IPS-18c (cell line): ENCODE measurements at regions not wholly inside any gene's neighbourhood (a gene's known extent, or its start where the extent isn't known, plus 50 kb on each side); places are given as distances from the start of the nearest gene placed in this dataset.

Experiments
- H3K4me3 ChIP-seq: 2 replicates; pipeline ENCODE4 v1.7.0; 2013; ENCODE audit warnings: low read depth, mild to moderate bottlenecking, low read length, moderate library complexity; ENCODE audit not compliant: insufficient read depth
- H3K9me3 ChIP-seq: one replicate; pipeline ENCODE4 v1.6.1; 2013; ENCODE audit warnings: mild to moderate bottlenecking, low read length, moderate library complexity; ENCODE audit not compliant: control insufficient read depth, insufficient read depth

- Histone ChIP-seq H3K4me3 (no peak overlapping the region), H3K9me3 (no peaks in the 10 kb centered on the region)
These were observed 369.7 kb downstream of the MATN1 start for GRCh38 chr1:30353637-30354036.

DNA sequence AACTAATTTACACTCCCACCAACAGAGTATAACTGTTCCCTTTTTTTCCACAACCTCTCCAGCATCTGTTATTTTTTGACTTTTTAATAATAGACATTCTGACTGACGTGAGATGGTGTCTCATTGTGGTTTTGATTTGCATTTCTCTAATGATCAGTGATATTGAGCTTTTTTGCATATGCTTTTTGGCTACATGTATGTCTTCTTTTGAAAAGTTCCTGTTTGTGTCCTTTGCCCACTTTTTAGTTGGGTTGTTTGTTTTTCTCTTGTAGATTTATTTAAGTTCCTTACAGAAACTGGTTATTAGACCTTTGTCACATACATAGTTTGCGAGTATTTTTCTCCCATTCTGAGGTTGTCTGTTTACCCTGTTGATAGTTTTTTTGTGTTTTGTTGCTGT, 375.2 kb downstream of the MATN1 start:
- H3K9me3 ChIP-seq, result no peaks in the 10 kb centered on the region
- no peak overlapping the region for H3K4me3 ChIP-seq

DNA sequence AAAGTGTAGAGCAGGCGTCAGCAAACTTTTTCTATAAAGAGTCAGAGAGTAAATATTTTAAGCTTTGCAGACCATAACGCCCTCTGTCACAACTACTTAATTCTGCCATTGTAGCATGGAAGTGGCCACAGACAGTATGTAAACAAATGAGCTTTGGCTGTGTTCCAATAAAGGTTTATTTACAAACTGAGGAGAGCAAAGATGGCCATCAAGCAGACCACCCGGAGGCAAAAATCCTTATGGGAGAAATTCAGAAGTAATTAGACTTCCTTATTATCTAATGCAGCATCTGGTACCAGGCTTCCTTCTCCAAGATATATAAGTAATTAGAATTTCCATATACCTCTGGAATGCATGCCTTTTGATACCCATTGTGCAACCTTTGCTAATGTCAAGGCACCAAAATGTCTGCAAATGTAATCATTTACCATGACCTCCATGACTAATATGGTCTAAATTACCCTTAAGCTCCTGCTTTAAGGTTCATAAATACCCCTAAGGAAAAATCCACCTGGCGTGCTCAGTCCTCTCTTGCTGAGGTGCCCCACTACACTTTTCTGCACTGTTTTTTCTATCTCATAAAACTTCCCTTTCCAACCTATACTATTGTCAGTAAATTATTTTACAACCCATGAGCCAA, 377.8 kb downstream of the MATN1 start:
- no peak overlapping the region for H3K4me3 ChIP-seq
- no peaks in the 10 kb centered on the region for H3K9me3 ChIP-seq

DNA sequence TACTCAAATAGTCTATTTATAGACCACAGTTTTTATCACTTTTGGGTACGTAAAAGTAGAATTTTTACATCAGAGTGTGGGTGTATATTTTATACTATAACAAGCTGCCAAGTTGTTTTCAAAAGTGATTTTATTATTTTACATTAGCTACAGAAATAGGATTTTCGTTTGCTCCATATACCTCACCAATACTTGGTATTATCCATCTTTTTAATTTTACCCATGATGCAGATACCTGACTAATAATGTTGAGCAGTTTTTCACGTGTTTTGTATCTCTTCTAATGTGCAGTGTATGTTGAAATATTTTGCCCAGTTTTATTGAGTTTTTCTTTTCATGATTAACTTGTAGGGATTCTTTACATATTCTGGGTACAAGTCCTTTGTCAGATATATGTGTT, 379.8 kb downstream of the MATN1 start:
- Histone ChIP-seq H3K4me3 (no peak overlapping the region), H3K9me3 (no peaks in the 10 kb centered on the region)

GRCh38 chr1:30342535-30343141, 380.7 kb downstream of the MATN1 start:
- H3K4me3 ChIP-seq, result peak overlapping the region; percentile 50
- no peaks in the 10 kb centered on the region for H3K9me3 ChIP-seq

DNA sequence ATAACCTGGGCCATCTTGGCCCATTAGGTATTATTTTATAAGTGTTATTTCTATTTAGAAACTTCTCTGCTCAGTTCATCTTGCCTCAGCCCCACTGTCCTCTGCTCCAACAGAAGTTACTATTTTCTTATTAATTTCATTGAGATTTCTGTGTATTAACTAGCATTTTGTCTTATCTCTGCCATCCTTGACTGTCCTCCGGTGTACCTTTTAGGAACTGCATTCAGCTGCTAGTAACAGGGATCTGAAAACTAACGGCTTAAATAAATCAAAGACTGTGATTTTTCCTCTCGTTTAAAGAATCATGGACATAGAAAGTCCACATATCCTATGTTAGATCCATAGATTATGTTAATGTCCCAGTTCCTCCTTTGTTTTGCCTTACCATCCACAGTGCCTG, 382.5 kb downstream of the MATN1 start:
- H3K9me3 ChIP-seq, result no peaks in the 10 kb centered on the region
- no peak overlapping the region for H3K4me3 ChIP-seq

DNA sequence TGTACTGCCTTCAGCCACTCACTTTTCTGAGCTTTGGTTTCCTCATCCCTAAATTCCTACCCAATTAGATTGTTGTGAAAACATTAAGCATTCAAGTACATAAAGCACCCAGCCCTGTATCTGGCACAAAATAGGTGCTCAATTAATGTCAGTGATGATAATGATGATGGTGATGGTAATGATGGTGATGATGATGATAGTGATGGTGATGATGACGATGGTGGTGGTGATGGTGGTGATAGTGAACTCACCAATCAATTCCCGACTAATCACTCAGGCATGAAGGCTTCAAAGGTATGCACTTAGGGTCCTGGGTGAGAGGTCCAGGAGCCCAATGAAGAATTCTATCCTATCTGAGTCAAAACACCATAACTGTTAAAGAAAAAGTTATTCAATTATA, 383.5 kb downstream of the MATN1 start:
- no peaks in the 10 kb centered on the region for H3K9me3 ChIP-seq
- no peak overlapping the region for H3K4me3 ChIP-seq

GRCh38 chr1:30338765-30339164, 384.6 kb downstream of the MATN1 start:
- H3K9me3 ChIP-seq, result no peaks in the 10 kb centered on the region
- no peak overlapping the region for H3K4me3 ChIP-seq

DNA sequence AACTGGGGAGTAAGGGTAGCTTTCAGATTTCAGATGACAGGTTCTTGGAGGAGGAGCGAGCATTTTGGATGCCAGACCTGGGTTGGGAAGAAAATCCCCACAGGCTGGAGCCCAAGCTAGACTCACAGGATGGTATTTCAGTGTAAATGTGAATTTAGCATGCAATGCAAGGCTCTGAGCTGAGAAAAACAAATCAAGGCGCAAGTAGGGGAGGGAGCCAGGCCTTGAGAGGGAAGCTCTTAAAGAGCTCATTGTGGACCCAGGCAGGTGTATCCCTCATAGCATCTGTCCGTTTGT, 386.1 kb downstream of the MATN1 start:
- no peak overlapping the region for H3K4me3 ChIP-seq
- no peaks in the 10 kb centered on the region for H3K9me3 ChIP-seq

DNA sequence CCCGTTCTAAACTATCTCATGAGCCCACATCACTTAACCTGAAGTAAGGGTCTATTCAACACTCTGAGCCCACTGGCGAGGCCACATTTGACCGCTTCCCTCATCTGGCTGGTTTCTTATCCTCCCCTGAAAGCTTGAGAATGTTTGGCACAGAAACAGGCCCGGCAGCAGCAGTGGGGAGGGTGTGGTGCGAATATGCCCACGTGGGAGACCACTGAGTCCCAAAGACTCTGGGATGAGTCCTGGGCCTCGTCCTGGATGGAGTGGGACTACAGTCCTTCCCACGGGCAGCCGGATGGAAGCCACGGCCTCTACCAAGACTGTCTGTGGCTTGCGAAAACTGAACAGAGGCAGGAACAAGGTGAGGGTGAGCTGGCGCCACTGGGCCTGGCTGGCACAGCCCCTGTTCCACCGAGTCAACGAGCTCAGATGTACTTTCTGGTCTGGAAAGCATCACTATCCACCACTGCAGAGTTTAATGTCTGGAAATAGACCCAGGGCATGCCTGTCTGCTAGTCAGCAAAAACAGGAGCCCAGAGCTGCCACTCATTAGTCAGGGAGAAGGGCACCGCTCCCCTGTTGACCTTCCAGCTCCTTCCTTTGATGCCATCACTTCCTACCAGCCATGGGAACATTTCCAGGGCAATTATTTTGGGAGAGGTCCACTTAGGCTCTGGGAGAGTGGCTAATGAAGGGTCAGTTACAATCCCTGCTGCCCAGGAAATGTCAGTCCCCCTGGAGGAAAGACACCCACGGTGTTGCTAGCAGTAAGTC, 386.6 kb downstream of the MATN1 start:
- Histone ChIP-seq H3K9me3 (peaks cover 2% of the 10 kb centered on the region), H3K4me3 (no peak overlapping the region)

GRCh38 chr1:30335997-30336390, 387.4 kb downstream of the MATN1 start:
- no peak overlapping the region for H3K4me3 ChIP-seq
- H3K9me3 ChIP-seq, result peaks cover 2% of the 10 kb centered on the region

- Histone ChIP-seq H3K9me3 (peaks cover 2% of the 10 kb centered on the region), H3K4me3 (no peak overlapping the region)
These were observed 387.9 kb downstream of the MATN1 start for GRCh38 chr1:30335389-30335996.

DNA sequence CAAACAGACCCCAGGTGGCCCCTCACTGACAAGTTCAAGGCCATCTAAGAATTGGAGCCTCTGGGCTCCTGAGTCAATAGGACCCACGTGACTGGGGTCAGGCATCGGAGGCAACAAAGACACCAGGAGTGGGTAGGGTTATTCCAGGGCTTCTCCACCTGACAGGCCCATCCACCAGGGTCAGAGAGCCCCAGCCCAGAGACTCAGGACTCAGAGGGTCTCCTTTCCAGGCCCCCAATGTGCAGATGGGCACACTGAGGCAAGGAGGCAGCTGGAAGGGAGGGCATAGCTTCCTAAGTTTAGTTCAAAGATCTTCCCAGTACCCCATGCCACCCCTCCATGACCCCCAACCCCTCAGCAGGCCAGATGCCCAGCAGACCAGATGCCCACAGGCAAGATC, 388.6 kb downstream of the MATN1 start:
- H3K9me3 ChIP-seq, result peaks cover 2% of the 10 kb centered on the region
- no peak overlapping the region for H3K4me3 ChIP-seq

GRCh38 chr1:30332116-30333094, 391.0 kb downstream of the MATN1 start:
- peaks cover 2% of the 10 kb centered on the region for H3K9me3 ChIP-seq
- H3K4me3 ChIP-seq, result no peak overlapping the region

GRCh38 chr1:30331415-30332065, 391.8 kb downstream of the MATN1 start:
- no peak overlapping the region for H3K4me3 ChIP-seq
- peaks cover 2% of the 10 kb centered on the region for H3K9me3 ChIP-seq

- H3K4me3 ChIP-seq, result no peak overlapping the region
- H3K9me3 ChIP-seq, result peaks cover 2% of the 10 kb centered on the region
These were observed 392.7 kb downstream of the MATN1 start for GRCh38 chr1:30330644-30331043.
